Loucy (cell line): ENCODE measurements at regions not wholly inside any gene's neighbourhood (a gene's known extent, or its start where the extent isn't known, plus 50 kb on each side); places are given as distances from the start of the nearest gene placed in this dataset.

Experiments
- EZH2phosphoT487 ChIP-seq: fragments of 200-600 bp; IDR thresholded peaks from 2 replicates; pipeline ENCODE4 v1.6.1; 2018; ENCODE audit warnings: antibody characterized with exemption, mild to moderate bottlenecking, moderate library complexity, borderline replicate concordance
- TF ChIP-seq, protein P1 (sequence below): fragments of 200-600 bp; sonication (generic); conservative IDR thresholded peaks from 2 replicates; pipeline ENCODE4 v1.5.1; 2014; ENCODE audit warnings: mild to moderate bottlenecking, antibody characterized with exemption, low read length

DNA sequence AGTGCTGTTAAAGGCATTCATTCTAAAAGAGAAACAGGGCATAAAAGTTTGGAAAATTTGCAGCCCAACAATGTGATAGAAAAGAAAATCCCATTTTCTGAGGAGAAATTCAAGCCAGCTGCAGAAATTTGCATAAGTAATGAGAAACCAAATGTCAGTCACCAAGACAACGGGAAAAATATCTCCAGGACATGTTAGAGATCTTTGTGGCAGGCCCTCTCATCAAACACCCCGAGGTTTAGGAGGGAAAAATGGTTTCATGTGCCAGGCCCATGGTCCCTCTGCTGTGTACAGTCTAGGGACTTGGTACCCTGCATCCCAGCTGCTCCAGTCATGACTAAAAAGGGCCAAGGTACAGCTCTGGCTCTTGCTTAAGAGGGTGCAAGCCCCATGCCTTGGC, 251.0 kb upstream of the FAR2 start:
- TF ChIP-seq, protein P1, sequence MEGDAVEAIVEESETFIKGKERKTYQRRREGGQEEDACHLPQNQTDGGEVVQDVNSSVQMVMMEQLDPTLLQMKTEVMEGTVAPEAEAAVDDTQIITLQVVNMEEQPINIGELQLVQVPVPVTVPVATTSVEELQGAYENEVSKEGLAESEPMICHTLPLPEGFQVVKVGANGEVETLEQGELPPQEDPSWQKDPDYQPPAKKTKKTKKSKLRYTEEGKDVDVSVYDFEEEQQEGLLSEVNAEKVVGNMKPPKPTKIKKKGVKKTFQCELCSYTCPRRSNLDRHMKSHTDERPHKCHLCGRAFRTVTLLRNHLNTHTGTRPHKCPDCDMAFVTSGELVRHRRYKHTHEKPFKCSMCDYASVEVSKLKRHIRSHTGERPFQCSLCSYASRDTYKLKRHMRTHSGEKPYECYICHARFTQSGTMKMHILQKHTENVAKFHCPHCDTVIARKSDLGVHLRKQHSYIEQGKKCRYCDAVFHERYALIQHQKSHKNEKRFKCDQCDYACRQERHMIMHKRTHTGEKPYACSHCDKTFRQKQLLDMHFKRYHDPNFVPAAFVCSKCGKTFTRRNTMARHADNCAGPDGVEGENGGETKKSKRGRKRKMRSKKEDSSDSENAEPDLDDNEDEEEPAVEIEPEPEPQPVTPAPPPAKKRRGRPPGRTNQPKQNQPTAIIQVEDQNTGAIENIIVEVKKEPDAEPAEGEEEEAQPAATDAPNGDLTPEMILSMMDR, result no peak
- no peak for TF ChIP-seq EZH2phosphoT487
